ENCODE measurements at regions not wholly inside any gene's neighbourhood (a gene's known extent, or its start where the extent isn't known, plus 50 kb on each side); places are given as distances from the start of the nearest gene placed in this dataset.
A peak's percentile ranks its signal among the peaks of the same experiment; 100 is the strongest.

- H3K27me3 ChIP-seq (ENCODE audit: control insufficient read depth in 3 of 3, insufficient read depth in 3 of 3, low read length in 3 of 3), result no peaks in the 10 kb centered on the region
- H3K4me1 ChIP-seq (ENCODE audit: control insufficient read depth in 3 of 3, insufficient read depth in 2 of 3, low read depth in 1 of 3, low read length in 2 of 3), result no peaks in the 10 kb centered on the region
- no peak overlapping the region for H3K27ac ChIP-seq (ENCODE audit: low read depth in 1 of 3, low read length in 2 of 3)
- H3K36me3 ChIP-seq (ENCODE audit: control insufficient read depth in 3 of 3, insufficient read depth in 2 of 3, low read depth in 1 of 3, low read length in 3 of 3), result no peaks in the 10 kb centered on the region
- DNase-seq (no peak), FAIRE-seq (no peak)
- H3K9me3 ChIP-seq (ENCODE audit: control insufficient read depth in 2 of 2, insufficient read depth in 1 of 2, low read depth in 1 of 2, low read length in 1 of 2), result peaks cover 0 to 10% of the 10 kb centered on the region in 2 donors
- H3K4me3 ChIP-seq (ENCODE audit: low read depth in 1 of 3, low read length in 3 of 3), result no peak overlapping the region
These were observed 156.5 kb upstream of the MANEA start for GRCh38 chr6:95420792-95421191.

GRCh38 chr6:95423331-95423730, 154.0 kb upstream of the MANEA start:
- H3K4me1 ChIP-seq (ENCODE audit: control insufficient read depth in 3 of 3, insufficient read depth in 2 of 3, low read depth in 1 of 3, low read length in 2 of 3), result no peaks in the 10 kb centered on the region
- H3K36me3 ChIP-seq (ENCODE audit: control insufficient read depth in 3 of 3, insufficient read depth in 2 of 3, low read depth in 1 of 3, low read length in 3 of 3), result no peaks in the 10 kb centered on the region
- no peak overlapping the region for H3K27ac ChIP-seq (ENCODE audit: low read depth in 1 of 3, low read length in 2 of 3)
- no peaks in the 10 kb centered on the region for H3K27me3 ChIP-seq (ENCODE audit: control insufficient read depth in 3 of 3, insufficient read depth in 3 of 3, low read length in 3 of 3)
- peaks cover 0 to 10% of the 10 kb centered on the region in 2 donors for H3K9me3 ChIP-seq (ENCODE audit: control insufficient read depth in 2 of 2, insufficient read depth in 1 of 2, low read depth in 1 of 2, low read length in 1 of 2)
- WGBS, 3 donors, result 68 to 92% (median 81%) methylated on average over 1 of the region's 1 CpG
- FAIRE-seq (no peak), DNase-seq (no peak)
- no peak overlapping the region for H3K4me3 ChIP-seq (ENCODE audit: low read depth in 1 of 3, low read length in 3 of 3)

GRCh38 chr6:95431637-95432228, 145.6 kb upstream of the MANEA start:
- Histone ChIP-seq H3K9me3 (ENCODE audit: control insufficient read depth in 2 of 2, insufficient read depth in 1 of 2, low read depth in 1 of 2, low read length in 1 of 2) (no peaks in the 10 kb centered on the region), H3K4me3 (ENCODE audit: low read depth in 1 of 3, low read length in 3 of 3) (no peak overlapping the region)
- peak; percentile 93 for FAIRE-seq

DNA sequence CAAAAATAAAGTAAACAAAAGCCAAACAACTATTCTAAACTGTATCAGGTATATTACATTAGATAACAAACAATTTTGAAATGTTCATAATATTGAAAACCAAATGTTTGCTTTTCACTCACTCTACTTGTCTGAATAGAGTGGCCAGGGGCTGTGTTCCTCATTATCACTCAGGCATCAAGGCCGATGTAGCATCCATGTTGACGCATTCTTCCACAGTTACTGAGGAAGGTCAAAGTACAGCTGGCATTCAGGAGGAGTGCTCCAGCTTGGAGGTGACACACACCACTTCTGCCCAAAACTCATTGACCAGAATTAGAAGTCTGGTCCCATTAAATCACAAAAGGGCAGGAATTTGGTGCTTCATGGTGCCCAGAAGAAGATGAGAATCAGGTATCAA, 137.6 kb upstream of the MANEA start:
- DNase-seq (no peak), FAIRE-seq (no peak)
- Histone ChIP-seq H3K36me3 (ENCODE audit: control insufficient read depth in 3 of 3, insufficient read depth in 2 of 3, low read depth in 1 of 3, low read length in 3 of 3) (no peaks in the 10 kb centered on the region), H3K27me3 (ENCODE audit: control insufficient read depth in 3 of 3, insufficient read depth in 3 of 3, low read length in 3 of 3) (no peaks in the 10 kb centered on the region), H3K27ac (ENCODE audit: low read depth in 1 of 3, low read length in 2 of 3) (no peak overlapping the region), H3K4me3 (ENCODE audit: low read depth in 1 of 3, low read length in 3 of 3) (no peak overlapping the region), H3K4me1 (ENCODE audit: control insufficient read depth in 3 of 3, insufficient read depth in 2 of 3, low read depth in 1 of 3, low read length in 2 of 3) (no peaks in the 10 kb centered on the region), H3K9me3 (ENCODE audit: control insufficient read depth in 2 of 2, insufficient read depth in 1 of 2, low read depth in 1 of 2, low read length in 1 of 2) (no peaks in the 10 kb centered on the region)
- 27 to 71% (median 57%) methylated on average over 2 of the region's 2 CpGs for whole genome bisulfite sequencing, 3 donors

More at GRCh38 chr6:95431637-95432228, 145.6 kb upstream of the MANEA start:
- DNase-seq, result peak; percentile 38 to 42
- WGBS, 3 donors, result 44 to 46% (median 45%) methylated on average over 2 of the region's 2 CpGs
- Histone ChIP-seq H3K36me3 (ENCODE audit: control insufficient read depth in 3 of 3, insufficient read depth in 2 of 3, low read depth in 1 of 3, low read length in 3 of 3) (no peaks in the 10 kb centered on the region), H3K27ac (ENCODE audit: low read depth in 1 of 3, low read length in 2 of 3) (no peak overlapping the region), H3K4me1 (ENCODE audit: control insufficient read depth in 3 of 3, insufficient read depth in 2 of 3, low read depth in 1 of 3, low read length in 2 of 3) (no peaks in the 10 kb centered on the region), H3K27me3 (ENCODE audit: control insufficient read depth in 3 of 3, insufficient read depth in 3 of 3, low read length in 3 of 3) (no peaks in the 10 kb centered on the region)

DNA sequence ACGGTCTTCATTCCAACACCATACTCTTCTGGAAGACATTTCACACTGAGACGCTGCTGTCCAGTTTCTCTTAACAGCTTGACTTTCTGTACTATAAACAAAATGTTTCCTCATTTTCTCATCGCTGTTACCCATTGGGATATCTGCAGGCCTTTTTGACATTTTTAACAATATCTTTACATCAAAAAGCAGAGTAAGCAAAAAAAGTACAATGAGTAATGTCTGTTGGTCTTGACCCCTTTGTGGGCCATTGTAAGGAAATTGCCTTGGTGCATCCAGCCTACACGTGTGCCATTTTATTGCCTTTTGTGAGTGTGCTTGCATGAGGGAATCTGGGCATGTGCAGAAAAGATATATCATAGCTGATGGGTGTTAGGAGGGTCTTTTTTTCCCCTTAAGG, 129.1 kb upstream of the MANEA start:
- Histone ChIP-seq H3K36me3 (ENCODE audit: control insufficient read depth in 3 of 3, insufficient read depth in 2 of 3, low read depth in 1 of 3, low read length in 3 of 3) (no peaks in the 10 kb centered on the region), H3K27ac (ENCODE audit: low read depth in 1 of 3, low read length in 2 of 3) (no peak overlapping the region), H3K4me1 (ENCODE audit: control insufficient read depth in 3 of 3, insufficient read depth in 2 of 3, low read depth in 1 of 3, low read length in 2 of 3) (no peaks in the 10 kb centered on the region), H3K27me3 (ENCODE audit: control insufficient read depth in 3 of 3, insufficient read depth in 3 of 3, low read length in 3 of 3) (no peaks in the 10 kb centered on the region), H3K4me3 (ENCODE audit: low read depth in 1 of 3, low read length in 3 of 3) (no peak overlapping the region), H3K9me3 (ENCODE audit: control insufficient read depth in 2 of 2, insufficient read depth in 1 of 2, low read depth in 1 of 2, low read length in 1 of 2) (no peaks in the 10 kb centered on the region)
- DNase-seq (no peak), FAIRE-seq (no peak)
- WGBS, 3 donors, result 80 to 87% (median 82%) methylated on average over 4 of the region's 4 CpGs

DNA sequence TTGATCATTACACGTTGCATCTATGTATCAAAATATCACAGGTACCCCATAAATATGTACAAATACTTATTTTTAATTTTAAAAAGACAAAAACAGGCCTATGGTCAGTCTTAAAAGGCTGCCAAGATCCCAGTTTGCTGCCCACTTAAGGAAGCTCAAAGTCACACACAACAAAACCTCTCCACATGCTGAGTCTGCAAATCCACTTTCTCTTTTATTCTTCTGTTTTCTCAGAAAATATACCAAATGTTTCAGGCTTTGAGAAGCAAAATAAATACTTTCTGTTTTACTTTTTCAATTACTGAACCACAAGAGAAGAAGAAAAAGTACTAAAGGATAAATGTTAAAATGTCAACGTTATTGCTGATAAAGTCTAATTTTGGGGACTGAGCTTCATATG, 107.8 kb upstream of the MANEA start:
- Histone ChIP-seq H3K27ac (ENCODE audit: low read depth in 1 of 3, low read length in 2 of 3) (no peak overlapping the region), H3K36me3 (ENCODE audit: control insufficient read depth in 3 of 3, insufficient read depth in 2 of 3, low read depth in 1 of 3, low read length in 3 of 3) (no peaks in the 10 kb centered on the region), H3K27me3 (ENCODE audit: control insufficient read depth in 3 of 3, insufficient read depth in 3 of 3, low read length in 3 of 3) (no peaks in the 10 kb centered on the region), H3K9me3 (ENCODE audit: control insufficient read depth in 2 of 2, insufficient read depth in 1 of 2, low read depth in 1 of 2, low read length in 1 of 2) (peaks cover 0 to 5% of the 10 kb centered on the region in 2 donors), H3K4me1 (ENCODE audit: control insufficient read depth in 3 of 3, insufficient read depth in 2 of 3, low read depth in 1 of 3, low read length in 2 of 3) (no peaks in the 10 kb centered on the region), H3K4me3 (ENCODE audit: low read depth in 1 of 3, low read length in 3 of 3) (no peak overlapping the region)
- 57 to 76% (median 71%) methylated on average over 2 of the region's 2 CpGs for WGBS, 3 donors
- DNase-seq (no peak), FAIRE-seq (no peak)

DNA sequence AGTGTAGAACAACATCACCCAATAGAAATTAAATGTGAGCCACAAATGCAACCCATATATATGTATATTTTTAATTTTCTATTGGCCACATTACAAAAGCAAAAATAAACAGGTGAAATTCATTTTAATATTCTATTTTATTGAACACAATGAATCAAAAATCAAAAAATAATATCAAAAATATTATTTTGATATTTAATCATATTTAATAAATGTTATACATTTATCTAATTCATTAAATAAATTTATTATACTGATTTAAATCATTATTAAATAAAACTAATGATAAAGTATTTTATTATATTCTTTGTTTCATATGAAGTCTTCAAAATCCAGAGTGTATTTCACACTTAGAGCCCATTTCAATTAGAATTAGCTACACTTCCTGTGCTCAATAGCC, 98.4 kb upstream of the MANEA start:
- Histone ChIP-seq H3K4me3 (ENCODE audit: low read depth in 1 of 3, low read length in 3 of 3) (no peak overlapping the region), H3K27me3 (ENCODE audit: control insufficient read depth in 3 of 3, insufficient read depth in 3 of 3, low read length in 3 of 3) (no peaks in the 10 kb centered on the region), H3K36me3 (ENCODE audit: control insufficient read depth in 3 of 3, insufficient read depth in 2 of 3, low read depth in 1 of 3, low read length in 3 of 3) (no peaks in the 10 kb centered on the region), H3K4me1 (ENCODE audit: control insufficient read depth in 3 of 3, insufficient read depth in 2 of 3, low read depth in 1 of 3, low read length in 2 of 3) (no peaks in the 10 kb centered on the region), H3K9me3 (ENCODE audit: control insufficient read depth in 2 of 2, insufficient read depth in 1 of 2, low read depth in 1 of 2, low read length in 1 of 2) (no peaks in the 10 kb centered on the region), H3K27ac (ENCODE audit: low read depth in 1 of 3, low read length in 2 of 3) (no peak overlapping the region)
- DNase-seq, result no peak
- FAIRE-seq, result no peak

- FAIRE-seq, result no peak
- Histone ChIP-seq H3K27me3 (ENCODE audit: control insufficient read depth in 3 of 3, insufficient read depth in 3 of 3, low read length in 3 of 3) (no peaks in the 10 kb centered on the region), H3K36me3 (ENCODE audit: control insufficient read depth in 3 of 3, insufficient read depth in 2 of 3, low read depth in 1 of 3, low read length in 3 of 3) (no peaks in the 10 kb centered on the region), H3K9me3 (ENCODE audit: control insufficient read depth in 2 of 2, insufficient read depth in 1 of 2, low read depth in 1 of 2, low read length in 1 of 2) (no peaks in the 10 kb centered on the region), H3K4me1 (ENCODE audit: control insufficient read depth in 3 of 3, insufficient read depth in 2 of 3, low read depth in 1 of 3, low read length in 2 of 3) (no peaks in the 10 kb centered on the region), H3K27ac (ENCODE audit: low read depth in 1 of 3, low read length in 2 of 3) (no peak overlapping the region), H3K4me3 (ENCODE audit: low read depth in 1 of 3, low read length in 3 of 3) (no peak overlapping the region)
- DNase-seq, result no peak
These were observed 89.5 kb upstream of the MANEA start for GRCh38 chr6:95487817-95488216.

- no peaks in the 10 kb centered on the region for H3K27me3 ChIP-seq (ENCODE audit: control insufficient read depth in 3 of 3, insufficient read depth in 3 of 3, low read length in 3 of 3)
- no peaks in the 10 kb centered on the region for H3K36me3 ChIP-seq (ENCODE audit: control insufficient read depth in 3 of 3, insufficient read depth in 2 of 3, low read depth in 1 of 3, low read length in 3 of 3)
- H3K4me1 ChIP-seq (ENCODE audit: control insufficient read depth in 3 of 3, insufficient read depth in 2 of 3, low read depth in 1 of 3, low read length in 2 of 3), result no peaks in the 10 kb centered on the region
- 18 to 31% (median 21%) methylated on average over 3 of the region's 3 CpGs for WGBS, 3 donors
- no peaks in the 10 kb centered on the region for H3K9me3 ChIP-seq (ENCODE audit: control insufficient read depth in 2 of 2, insufficient read depth in 1 of 2, low read depth in 1 of 2, low read length in 1 of 2)
- no peak for DNase-seq
- H3K27ac ChIP-seq (ENCODE audit: low read depth in 1 of 3, low read length in 2 of 3), result no peak overlapping the region
- no peak for FAIRE-seq
- H3K4me3 ChIP-seq (ENCODE audit: low read depth in 1 of 3, low read length in 3 of 3), result no peak overlapping the region
These were observed 88.0 kb upstream of the MANEA start for GRCh38 chr6:95489185-95489863.

Measured in small intestine (tissue), 7 donors.